ENCODE measurements at regions not wholly inside any gene's neighbourhood (a gene's known extent, or its start where the extent isn't known, plus 50 kb on each side); places are given as distances from the start of the nearest gene placed in this dataset.

DNA sequence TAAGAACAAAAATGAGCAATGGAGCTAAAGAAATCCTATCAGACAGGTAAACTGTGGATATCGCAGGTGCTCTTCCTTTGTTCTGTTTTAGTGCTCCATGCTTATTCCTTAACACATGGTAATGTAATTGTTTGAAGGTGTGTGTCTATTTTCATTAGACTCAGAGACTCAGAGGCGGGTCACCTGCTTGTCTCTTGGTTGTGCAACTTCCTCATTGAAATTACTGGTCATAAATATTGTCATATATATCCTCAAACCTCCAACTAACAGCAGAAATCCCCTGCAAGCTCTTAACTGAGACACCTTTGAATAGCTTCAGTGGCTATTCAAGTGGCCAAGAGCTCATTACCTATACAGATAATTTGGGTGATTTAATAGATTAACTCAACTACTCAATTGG is 177.2 kb downstream of the PTN start:
- H3F3A ChIP-seq (ENCODE audit: low read depth): no peaks in the 10 kb centered on the region
- no peak overlapping the region for H3K9ac ChIP-seq (ENCODE audit: low read depth, low read length, poor library complexity, severe bottlenecking)
- no peaks in the 10 kb centered on the region for H4K20me1 ChIP-seq (ENCODE audit: insufficient read depth, low read length, poor library complexity, severe bottlenecking)
- no peak overlapping the region for H3K4me2 ChIP-seq (ENCODE audit: low read depth, low read length, poor library complexity, severe bottlenecking)
- no peaks in the 10 kb centered on the region for H3K9me3 ChIP-seq (ENCODE audit: insufficient read depth, low read depth, low read length)
- no peaks in the 10 kb centered on the region for H3K9me2 ChIP-seq (replicated peaks; ENCODE audit: low read depth, low read length)
- no peaks in the 10 kb centered on the region for H3K27me3 ChIP-seq (ENCODE audit: insufficient read depth, low read length, poor library complexity, severe bottlenecking)
- H2AFZ ChIP-seq (ENCODE audit: low read length): no peak overlapping the region
- no peaks in the 10 kb centered on the region for H3K79me2 ChIP-seq (ENCODE audit: insufficient read depth, low read length)
- H3K4me3 ChIP-seq (ENCODE audit: low read length, poor library complexity, severe bottlenecking): no peak overlapping the region
- H3K36me3 ChIP-seq (ENCODE audit: insufficient read depth, low read length): no peaks in the 10 kb centered on the region
- no peaks in the 10 kb centered on the region for H3K4me1 ChIP-seq (ENCODE audit: insufficient read depth, low read length, poor library complexity, severe bottlenecking)
- TF ChIP-seq EZH2phosphoT487 (IDR thresholded peaks at IDR 0.05; ENCODE audit: borderline replicate concordance): no peak
- TF ChIP-seq, protein P1, sequence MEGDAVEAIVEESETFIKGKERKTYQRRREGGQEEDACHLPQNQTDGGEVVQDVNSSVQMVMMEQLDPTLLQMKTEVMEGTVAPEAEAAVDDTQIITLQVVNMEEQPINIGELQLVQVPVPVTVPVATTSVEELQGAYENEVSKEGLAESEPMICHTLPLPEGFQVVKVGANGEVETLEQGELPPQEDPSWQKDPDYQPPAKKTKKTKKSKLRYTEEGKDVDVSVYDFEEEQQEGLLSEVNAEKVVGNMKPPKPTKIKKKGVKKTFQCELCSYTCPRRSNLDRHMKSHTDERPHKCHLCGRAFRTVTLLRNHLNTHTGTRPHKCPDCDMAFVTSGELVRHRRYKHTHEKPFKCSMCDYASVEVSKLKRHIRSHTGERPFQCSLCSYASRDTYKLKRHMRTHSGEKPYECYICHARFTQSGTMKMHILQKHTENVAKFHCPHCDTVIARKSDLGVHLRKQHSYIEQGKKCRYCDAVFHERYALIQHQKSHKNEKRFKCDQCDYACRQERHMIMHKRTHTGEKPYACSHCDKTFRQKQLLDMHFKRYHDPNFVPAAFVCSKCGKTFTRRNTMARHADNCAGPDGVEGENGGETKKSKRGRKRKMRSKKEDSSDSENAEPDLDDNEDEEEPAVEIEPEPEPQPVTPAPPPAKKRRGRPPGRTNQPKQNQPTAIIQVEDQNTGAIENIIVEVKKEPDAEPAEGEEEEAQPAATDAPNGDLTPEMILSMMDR (conservative IDR thresholded peaks at IDR 0.05; ENCODE audit: low read length): no peak

DNA sequence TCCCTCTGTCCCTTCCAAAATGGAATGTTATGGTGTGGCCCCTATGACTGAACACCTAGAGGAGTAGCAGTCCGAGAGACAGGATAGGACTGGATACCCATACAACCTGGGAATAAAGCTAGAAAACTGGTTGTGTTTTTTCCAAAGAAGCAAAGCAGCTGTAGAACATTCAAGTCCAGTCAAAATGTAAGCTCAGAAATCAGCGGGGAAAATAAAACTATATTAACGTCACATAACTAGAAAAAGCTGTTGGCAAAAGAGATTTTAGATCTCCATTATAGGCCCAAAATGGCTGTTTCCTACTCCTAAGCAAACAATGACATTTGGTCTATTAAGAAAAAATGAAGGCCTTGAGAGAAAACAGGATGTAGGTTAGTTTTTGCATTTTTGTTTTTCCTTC is 177.7 kb downstream of the PTN start:
- no peak overlapping the region for H3K9ac ChIP-seq (ENCODE audit: low read depth, low read length, poor library complexity, severe bottlenecking)
- no peaks in the 10 kb centered on the region for H3F3A ChIP-seq (ENCODE audit: low read depth)
- no peaks in the 10 kb centered on the region for H3K36me3 ChIP-seq (ENCODE audit: insufficient read depth, low read length)
- no peak overlapping the region for H3K4me3 ChIP-seq (ENCODE audit: low read length, poor library complexity, severe bottlenecking)
- H3K9me2 ChIP-seq (replicated peaks; ENCODE audit: low read depth, low read length): no peaks in the 10 kb centered on the region
- TF ChIP-seq, protein P1 (conservative IDR thresholded peaks at IDR 0.05; ENCODE audit: low read length): no peak
- H3K9me3 ChIP-seq (ENCODE audit: insufficient read depth, low read depth, low read length): no peaks in the 10 kb centered on the region
- H3K27me3 ChIP-seq (ENCODE audit: insufficient read depth, low read length, poor library complexity, severe bottlenecking): no peaks in the 10 kb centered on the region
- H3K4me2 ChIP-seq (ENCODE audit: low read depth, low read length, poor library complexity, severe bottlenecking): no peak overlapping the region
- H2AFZ ChIP-seq (ENCODE audit: low read length): no peak overlapping the region
- no peaks in the 10 kb centered on the region for H3K79me2 ChIP-seq (ENCODE audit: insufficient read depth, low read length)
- H4K20me1 ChIP-seq (ENCODE audit: insufficient read depth, low read length, poor library complexity, severe bottlenecking): no peaks in the 10 kb centered on the region
- H3K4me1 ChIP-seq (ENCODE audit: insufficient read depth, low read length, poor library complexity, severe bottlenecking): no peaks in the 10 kb centered on the region

DNA sequence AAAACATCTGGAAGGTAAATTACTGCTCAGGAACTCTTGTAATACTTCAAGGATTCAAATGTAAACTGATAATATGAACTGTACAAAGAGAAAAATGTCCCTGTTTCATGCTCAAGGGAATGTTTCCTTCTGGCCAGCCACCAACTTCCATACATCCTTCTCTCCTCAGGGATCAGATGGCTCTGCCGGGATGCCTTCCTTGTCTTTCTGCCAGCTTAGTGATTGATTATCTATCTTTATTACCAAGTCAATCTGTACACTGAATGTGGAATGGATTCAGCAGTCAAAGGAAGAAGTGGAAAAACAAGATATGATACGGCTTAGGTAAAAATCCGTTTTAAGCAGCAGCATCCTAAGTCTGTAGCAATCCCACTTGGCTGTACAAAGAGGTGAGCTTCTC is 178.3 kb downstream of the PTN start:
- H3K9ac ChIP-seq (ENCODE audit: low read depth, low read length, poor library complexity, severe bottlenecking): no peak overlapping the region
- no peaks in the 10 kb centered on the region for H3K9me2 ChIP-seq (replicated peaks; ENCODE audit: low read depth, low read length)
- TF ChIP-seq EZH2phosphoT487 (IDR thresholded peaks at IDR 0.05; ENCODE audit: borderline replicate concordance): no peak
- TF ChIP-seq, protein P1 (conservative IDR thresholded peaks at IDR 0.05; ENCODE audit: low read length): no peak
- no peak overlapping the region for H3K4me2 ChIP-seq (ENCODE audit: low read depth, low read length, poor library complexity, severe bottlenecking)
- no peak overlapping the region for H3K4me3 ChIP-seq (ENCODE audit: low read length, poor library complexity, severe bottlenecking)
- no peaks in the 10 kb centered on the region for H3K79me2 ChIP-seq (ENCODE audit: insufficient read depth, low read length)
- no peaks in the 10 kb centered on the region for H3F3A ChIP-seq (ENCODE audit: low read depth)
- H3K36me3 ChIP-seq (ENCODE audit: insufficient read depth, low read length): no peaks in the 10 kb centered on the region
- no peaks in the 10 kb centered on the region for H3K9me3 ChIP-seq (ENCODE audit: insufficient read depth, low read depth, low read length)
- H4K20me1 ChIP-seq (ENCODE audit: insufficient read depth, low read length, poor library complexity, severe bottlenecking): no peaks in the 10 kb centered on the region
- no peak overlapping the region for H2AFZ ChIP-seq (ENCODE audit: low read length)
- no peaks in the 10 kb centered on the region for H3K4me1 ChIP-seq (ENCODE audit: insufficient read depth, low read length, poor library complexity, severe bottlenecking)
- H3K27me3 ChIP-seq (ENCODE audit: insufficient read depth, low read length, poor library complexity, severe bottlenecking): no peaks in the 10 kb centered on the region
